GM10266 (cell line): ENCODE measurements at regions not wholly inside any gene's neighbourhood (a gene's known extent, or its start where the extent isn't known, plus 50 kb on each side); places are given as distances from the start of the nearest gene placed in this dataset.
"Not testable (repeated sequence)": the region's sequence is repeated elsewhere in the genome, so short reads cannot be mapped to it uniquely, and the experiment has no call there.

Source experiments
- DNase-seq: peaks from one replicate; pipeline ENCODE4 v3.0.0; 2012; ENCODE audit errors: extremely low spot score
- CTCF ChIP-seq: IDR thresholded peaks from 2 replicates; pipeline ENCODE4 v1.5.1; 2012; ENCODE audit warnings: mild to moderate bottlenecking, low read depth; ENCODE audit not compliant: control insufficient read depth, insufficient read depth; ENCODE audit errors: missing control alignments

DNA sequence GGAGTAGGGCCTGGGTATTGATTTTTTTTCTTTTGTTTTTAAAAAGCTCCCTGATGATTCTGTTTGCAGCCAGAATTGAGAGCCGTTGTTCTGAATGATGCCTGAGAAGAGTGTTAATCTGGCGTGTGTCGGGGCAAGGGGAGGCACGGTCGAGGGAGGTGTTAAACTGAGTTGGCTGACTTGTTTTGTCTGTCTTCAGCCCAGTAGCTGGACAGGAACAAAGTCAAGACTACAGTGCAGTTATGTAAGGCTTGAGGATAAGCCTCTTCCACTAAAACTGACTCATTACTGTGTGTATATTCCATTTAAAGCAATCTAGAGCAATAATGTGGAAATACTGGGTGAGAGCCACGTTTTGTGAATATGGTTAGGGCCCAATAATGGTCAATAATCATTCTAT, 119.0 kb upstream of the DLG1 start:
- DNase-seq = no peak
- no peak for TF ChIP-seq CTCF

- not testable (repeated sequence) for DNase-seq
Measured at GRCh38 chr3:197411899-197412298, 113.5 kb upstream of the DLG1 start.

GRCh38 chr3:197410170-197410569, 111.8 kb upstream of the DLG1 start:
- DNase-seq = not testable (repeated sequence)

- TF ChIP-seq CTCF = no peak
- DNase-seq = no peak
Measured at GRCh38 chr3:197408177-197408957, 110.0 kb upstream of the DLG1 start.

DNA sequence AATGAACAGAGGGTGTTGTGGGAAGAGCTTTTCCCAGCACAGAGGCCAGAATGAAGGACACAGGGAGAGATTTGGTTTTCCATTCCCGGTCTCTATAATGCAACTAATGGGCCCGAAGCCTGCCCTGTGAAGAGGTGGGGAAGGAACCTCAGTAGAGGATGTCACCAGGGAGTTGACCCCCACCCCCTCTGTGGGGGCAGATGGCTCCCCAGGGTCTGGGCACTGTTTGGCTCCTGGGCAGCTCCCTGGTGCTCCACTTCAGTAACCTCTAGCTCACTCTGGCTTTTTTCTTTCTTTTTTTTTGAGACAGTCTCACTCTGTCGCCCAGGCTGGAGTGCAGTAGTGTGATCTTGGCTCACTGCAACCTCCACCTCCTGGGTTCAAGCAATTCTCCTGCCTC, 109.1 kb upstream of the DLG1 start:
- no peak for DNase-seq
- TF ChIP-seq CTCF = no peak

GRCh38 chr3:197407053-197407452, 108.6 kb upstream of the DLG1 start:
- no peak for DNase-seq
- TF ChIP-seq CTCF = no peak

- no peak for DNase-seq
- no peak for TF ChIP-seq CTCF
Measured at GRCh38 chr3:197406266-197406665, 107.9 kb upstream of the DLG1 start.

GRCh38 chr3:197404754-197405153, 106.3 kb upstream of the DLG1 start:
- no peak for TF ChIP-seq CTCF

More at GRCh38 chr3:197404754-197405153, 106.3 kb upstream of the DLG1 start:
- DNase-seq = no peak
